ENCODE measurements at regions not wholly inside any gene's neighbourhood (a gene's known extent, or its start where the extent isn't known, plus 50 kb on each side); places are given as distances from the start of the nearest gene placed in this dataset.

GRCh38 chr3:39593341-39593740, 125.9 kb downstream of the MOBP start:
- no peak for TF ChIP-seq SLC30A9 (CRISPR knock-in tag; IDR thresholded peaks at IDR 0.05)
- no peak for TF ChIP-seq ZNF23 (CRISPR knock-in tag; IDR thresholded peaks at IDR 0.05)
- no peak for TF ChIP-seq CHD1 (IDR thresholded peaks at IDR 0.05; ENCODE audit: low read length)
- TF ChIP-seq PREB (CRISPR knock-in tag; IDR thresholded peaks at IDR 0.05) = no peak
- no peak for TF ChIP-seq ARID2 (IDR thresholded peaks at IDR 0.05)
- TF ChIP-seq SIRT6 (IDR thresholded peaks at IDR 0.05; ENCODE audit: low read depth, low read length) = no peak
- TF ChIP-seq CBX3 (IDR thresholded peaks at IDR 0.05; ENCODE audit: borderline replicate concordance in 1 of 2, low read length in 2 of 2) = no peak
- no peak for TF ChIP-seq SMAD4 (CRISPR knock-in tag; conservative IDR thresholded peaks at IDR 0.05)
- TF ChIP-seq OTX1 (CRISPR knock-in tag; IDR thresholded peaks at IDR 0.05) = no peak
- no peak for TF ChIP-seq EZH2 (IDR thresholded peaks at IDR 0.05; ENCODE audit: borderline replicate concordance, low read depth, low read length)

Data from K562 (cell line).